HG03342 (cell line): ENCODE measurements at regions not wholly inside any gene's neighbourhood (a gene's known extent, or its start where the extent isn't known, plus 50 kb on each side); places are given as distances from the start of the nearest gene placed in this dataset.
"Not testable (repeated sequence)": the region's sequence is repeated elsewhere in the genome, so short reads cannot be mapped to it uniquely, and the experiment has no call there.

ENCODE experiments used
- ATAC-seq: cut with Tn5 transposase; IDR thresholded peaks from one replicate; pipeline ENCODE4 v1.9.1; 2021; ENCODE audit warnings: mild to moderate bottlenecking, moderate library complexity; ENCODE audit not compliant: unreplicated experiment

GRCh38 chr7:128561116-128561722 lies 84.7 kb downstream of the METTL2B start:
- peak; percentile 66 for ATAC-seq

DNA sequence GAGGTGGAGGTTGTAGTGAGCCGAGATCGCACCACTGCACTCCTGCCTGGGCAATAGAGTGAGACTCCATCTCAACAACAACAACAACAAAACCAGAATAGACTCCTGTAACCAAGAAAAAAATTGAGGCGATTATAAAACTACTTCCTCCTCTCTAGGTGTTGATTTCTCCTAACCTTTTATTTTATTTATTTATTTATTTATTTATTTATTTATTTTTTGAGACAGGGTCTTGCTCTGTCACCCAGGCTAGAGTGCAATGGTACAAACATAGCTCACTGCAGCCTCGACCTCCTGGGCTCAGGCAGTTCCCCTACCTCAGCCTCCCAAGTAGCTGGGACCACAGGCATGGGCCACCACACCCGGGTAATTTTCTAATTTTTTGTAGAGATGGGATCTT lies 86.2 kb downstream of the METTL2B start:
- not testable (repeated sequence) for ATAC-seq

GRCh38 chr7:128564123-128564700 lies 87.7 kb downstream of the METTL2B start:
- not testable (repeated sequence) for ATAC-seq

DNA sequence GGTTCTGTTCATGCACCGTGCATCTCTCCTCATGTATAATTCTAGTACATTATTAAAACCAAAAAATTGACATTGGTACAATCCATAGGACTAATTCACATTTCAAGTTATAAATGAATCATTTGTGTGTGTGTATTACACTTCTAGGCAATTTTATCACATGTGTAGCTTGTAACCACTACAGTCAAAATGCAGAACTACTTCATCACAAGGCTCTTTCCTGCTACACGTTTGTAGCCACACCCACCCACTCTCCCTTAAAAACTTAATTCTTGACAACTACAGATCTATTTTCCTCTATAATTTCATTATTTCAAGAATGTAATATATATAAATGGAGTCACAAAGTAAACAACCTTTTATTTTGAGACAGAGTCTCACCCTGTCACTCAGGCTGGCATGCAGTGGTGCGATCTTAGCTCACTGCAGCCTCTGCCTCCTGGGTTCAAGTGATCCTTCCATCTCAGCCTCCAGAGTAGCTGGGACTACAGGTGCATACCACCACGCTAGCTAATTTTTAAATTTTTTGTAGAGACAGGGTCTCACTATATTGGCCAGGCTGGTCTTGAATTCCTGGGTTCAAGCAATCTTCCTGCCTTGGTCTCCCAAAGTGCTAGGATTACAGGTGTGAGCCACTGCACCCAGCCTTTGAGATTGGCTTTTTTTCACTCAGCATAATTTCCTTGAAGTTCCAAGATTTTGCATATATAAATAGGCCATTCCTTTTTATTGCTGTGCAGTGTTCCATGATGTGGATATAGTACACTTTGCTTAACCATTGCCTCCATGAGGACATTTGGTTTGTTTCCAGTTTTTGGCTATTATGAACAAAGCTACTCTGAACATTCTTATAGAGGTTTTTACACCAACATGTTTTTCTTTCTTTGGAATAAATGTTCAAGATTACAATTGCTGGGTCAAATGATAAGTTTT lies 88.7 kb downstream of the METTL2B start:
- ATAC-seq: not testable (repeated sequence)

GRCh38 chr7:128575277-128575676 lies 96.8 kb upstream of the GARIN1A start:
- not testable (repeated sequence) for ATAC-seq

DNA sequence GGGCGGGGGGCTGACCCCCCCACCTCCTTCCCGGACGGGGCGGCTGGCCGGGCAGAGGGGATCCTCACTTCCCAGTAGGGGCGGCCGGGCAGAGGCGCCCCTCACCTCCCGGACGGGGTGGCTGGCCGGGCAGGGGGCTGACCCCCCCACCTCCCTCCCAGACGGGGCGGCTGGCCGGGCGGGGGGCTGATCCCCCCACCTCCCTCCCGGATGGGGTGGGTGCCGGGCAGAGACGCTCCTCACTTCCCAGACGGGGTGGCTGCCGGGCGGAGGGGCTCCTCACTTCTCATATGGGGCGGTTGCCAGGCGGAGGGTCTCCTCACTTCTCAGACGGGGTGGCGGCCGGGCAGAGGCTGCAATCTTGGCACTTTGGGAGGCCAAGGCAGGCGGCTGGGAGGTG lies 95.1 kb upstream of the GARIN1A start:
- not testable (repeated sequence) for ATAC-seq

- ATAC-seq: not testable (repeated sequence)
Measured at GRCh38 chr7:128579843-128580242, 92.2 kb upstream of the GARIN1A start.

DNA sequence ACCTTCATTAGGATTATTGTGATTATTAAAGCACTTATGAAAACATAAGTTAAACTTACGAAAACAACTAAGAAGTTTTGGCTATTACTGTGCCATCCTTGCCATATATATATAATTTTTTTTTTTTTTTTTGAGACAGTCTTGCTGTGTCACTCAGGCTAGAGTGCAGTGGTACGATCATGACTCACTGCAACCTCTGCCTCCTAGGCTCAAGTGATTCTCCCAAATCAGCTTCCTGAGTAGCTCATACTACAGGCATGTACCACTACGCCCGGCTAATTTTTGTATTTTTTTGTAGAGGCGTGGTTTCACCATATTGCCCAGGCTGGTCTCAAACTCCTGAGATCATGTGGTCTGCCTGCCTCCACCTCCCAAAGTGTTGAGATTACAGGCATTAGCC lies 91.0 kb upstream of the GARIN1A start:
- ATAC-seq: not testable (repeated sequence)

DNA sequence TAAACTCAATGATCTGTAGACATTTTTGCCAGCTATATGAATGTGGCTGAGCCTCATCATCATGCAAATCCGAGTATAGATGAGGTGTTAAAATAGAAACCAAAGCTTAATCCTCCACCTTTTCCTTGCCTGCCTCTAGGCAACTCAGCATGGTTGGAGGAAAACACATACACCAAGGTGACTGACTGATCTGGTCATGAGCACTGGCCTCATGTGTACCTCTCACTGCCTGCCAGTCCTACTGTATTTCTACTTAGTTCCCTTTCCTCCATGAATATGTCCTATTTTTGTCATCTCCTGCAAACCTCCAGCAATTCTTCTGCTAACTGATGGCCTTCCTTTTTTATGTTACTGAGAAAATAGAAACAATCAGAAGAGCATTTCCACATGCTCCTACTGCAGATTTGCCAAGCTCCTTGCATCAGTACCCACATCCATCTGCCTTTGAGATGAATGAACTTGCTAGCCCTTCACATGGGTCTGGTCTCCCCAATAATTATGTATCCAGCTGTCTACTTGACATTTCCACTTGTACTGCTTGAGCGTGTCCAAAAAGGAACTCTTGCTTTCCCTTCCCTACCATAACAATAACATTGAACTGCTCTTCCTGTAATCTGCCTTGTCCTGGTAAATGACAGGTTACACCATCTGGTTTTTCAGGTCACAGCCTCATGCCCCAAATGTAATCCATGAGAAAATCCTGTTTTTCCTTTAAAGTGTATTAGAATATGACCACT lies 90.1 kb upstream of the GARIN1A start:
- ATAC-seq: not testable (repeated sequence)

DNA sequence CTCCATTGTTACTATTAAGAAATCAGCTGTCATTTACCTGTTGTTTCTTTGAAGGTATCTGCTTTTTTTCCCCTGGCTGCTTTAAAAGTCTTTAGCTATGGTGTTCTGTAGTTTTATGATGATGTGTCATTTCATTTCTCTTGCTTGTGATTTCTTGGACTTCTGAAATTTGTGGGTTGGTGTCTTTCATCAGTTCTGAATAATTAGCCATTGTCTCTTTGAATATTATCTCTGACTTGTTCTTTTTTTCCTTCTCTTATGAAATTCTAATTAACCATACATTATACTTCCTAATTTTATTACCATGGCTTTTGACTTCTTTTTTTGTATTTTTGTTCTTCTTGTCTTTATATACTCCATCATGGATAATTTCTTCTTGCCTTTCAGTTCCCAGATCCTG lies 85.4 kb upstream of the GARIN1A start:
- not testable (repeated sequence) for ATAC-seq

- ATAC-seq: no peak
Measured at GRCh38 chr7:128591705-128592104, 80.4 kb upstream of the GARIN1A start.

DNA sequence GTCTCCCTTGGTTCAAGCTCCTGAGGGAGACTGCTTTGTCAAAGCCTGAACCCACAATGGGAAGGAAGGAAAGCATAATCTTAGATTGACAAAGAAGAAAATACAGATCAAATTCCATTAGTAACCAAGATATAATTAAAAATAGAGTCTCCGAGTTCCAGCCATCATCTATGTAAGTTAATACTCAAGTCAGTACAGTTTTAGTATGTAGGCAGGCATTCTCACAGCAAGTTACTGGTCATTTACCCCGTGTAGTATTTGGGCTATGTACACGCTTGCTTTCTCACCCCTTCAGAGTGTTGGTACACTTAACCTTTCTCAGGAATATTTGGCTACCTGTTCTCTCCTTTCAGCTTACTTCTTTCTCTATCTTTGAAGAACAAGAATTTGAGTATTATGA lies 79.9 kb upstream of the GARIN1A start:
- not testable (repeated sequence) for ATAC-seq

DNA sequence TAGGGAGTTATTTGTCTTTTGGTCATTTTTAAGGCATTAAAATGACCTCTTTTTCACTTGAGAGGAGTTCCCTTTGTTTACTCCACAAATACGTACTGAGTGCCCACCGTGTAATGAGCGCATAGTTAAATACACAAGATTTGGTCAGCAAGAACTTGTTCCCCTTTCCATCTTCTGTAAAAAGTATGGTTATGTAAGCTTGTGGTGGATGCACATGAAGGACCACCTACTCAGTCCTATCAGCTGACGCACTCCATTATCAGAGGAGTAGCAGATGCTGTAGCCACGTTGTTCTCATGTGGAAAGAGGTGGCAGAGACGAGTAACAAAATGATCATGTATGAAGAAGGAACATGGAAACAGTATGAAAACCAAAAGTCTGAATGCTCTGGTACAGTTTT lies 78.0 kb upstream of the GARIN1A start:
- ATAC-seq: not testable (repeated sequence)

DNA sequence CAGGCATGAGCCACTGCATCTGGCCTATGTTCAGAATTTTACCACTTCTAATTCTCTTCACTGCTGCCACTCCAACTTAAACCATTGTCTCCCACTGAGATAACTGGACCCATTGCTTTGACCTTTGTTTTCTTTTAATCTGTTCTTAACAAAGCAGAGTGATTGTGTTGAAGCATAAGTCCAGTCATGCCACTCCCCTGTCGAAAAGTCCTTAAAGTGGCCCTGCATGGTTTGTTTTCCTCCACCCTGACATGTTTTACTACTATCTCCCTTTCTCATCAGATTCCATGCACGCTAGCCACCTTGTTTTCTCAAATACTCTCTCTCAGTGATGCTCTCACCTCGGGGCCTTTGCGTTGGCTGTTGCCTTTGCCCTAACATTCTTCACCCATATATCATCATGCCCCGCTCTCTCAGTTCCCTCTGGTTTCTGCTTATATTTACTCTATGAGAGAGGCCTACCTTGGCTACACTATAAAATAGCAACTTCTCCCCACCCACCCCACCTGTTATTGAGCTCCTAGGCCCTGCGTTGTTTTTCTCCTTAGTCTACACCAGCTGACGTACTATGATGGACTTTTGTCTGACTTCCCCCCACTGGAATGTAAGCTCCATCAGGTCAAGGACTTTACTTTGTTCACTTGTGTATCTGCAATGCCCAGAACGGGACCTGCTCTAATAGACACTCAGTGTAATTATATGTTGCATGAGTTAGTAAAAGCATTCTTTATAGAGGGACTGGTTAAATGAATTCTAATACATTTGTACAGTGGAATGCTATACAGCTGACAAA lies 75.6 kb upstream of the GARIN1A start:
- ATAC-seq: not testable (repeated sequence)

DNA sequence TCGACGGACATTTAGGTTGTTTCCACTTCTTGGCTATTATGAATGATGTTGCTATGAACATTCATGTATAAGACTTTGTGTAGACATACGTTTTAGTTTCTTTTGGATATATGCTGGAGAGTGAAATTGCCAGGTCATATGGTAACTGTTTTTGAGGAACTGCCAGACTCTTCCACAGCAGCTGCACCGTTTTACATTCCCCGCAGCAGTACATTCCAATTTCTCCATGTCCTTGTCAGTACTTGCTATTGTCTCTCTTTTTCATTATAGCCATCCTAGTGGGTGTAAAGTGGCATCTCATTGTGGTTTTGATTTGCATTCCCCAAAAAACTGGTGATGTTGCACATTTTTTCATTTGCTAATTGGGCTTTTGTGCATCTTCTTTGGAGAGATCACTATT lies 73.1 kb upstream of the GARIN1A start:
- not testable (repeated sequence) for ATAC-seq

DNA sequence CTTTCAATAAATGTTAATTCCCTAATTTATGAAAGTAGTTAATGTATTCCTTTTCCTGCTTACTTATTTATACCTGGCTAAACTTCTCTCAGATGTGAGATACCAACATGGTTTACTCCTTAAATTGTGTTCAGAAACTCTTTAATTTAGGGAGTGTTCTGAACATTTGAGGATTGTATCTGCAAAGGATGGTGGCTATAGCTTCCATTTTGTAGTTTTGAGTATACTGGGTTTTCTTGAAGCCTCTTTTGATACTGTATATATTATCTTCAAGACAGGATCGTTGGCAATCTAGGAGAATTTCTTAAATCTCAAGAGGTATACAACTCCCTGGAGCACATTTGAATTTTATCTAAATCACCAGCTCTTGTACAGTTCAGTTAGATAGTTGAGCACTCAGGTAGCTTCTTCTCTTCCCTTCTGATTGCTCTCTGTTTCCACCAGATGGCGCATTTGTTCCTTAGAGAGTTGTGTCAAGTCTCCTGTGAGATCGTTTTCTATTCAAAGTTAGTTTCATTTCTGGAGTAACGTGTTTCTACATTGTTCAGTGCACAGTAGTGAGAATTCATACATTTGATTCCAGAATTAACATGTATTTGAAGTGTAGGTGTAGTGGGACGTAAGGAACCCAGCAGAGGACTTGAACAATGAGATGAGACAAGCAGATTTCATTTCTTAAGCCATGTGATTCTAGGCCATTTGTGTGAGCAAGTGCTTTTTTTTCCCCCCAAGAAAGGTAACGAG lies 63.2 kb upstream of the GARIN1A start:
- peak; percentile 91 for ATAC-seq

GRCh38 chr7:128613366-128613765 lies 58.7 kb upstream of the GARIN1A start:
- ATAC-seq: not testable (repeated sequence)

DNA sequence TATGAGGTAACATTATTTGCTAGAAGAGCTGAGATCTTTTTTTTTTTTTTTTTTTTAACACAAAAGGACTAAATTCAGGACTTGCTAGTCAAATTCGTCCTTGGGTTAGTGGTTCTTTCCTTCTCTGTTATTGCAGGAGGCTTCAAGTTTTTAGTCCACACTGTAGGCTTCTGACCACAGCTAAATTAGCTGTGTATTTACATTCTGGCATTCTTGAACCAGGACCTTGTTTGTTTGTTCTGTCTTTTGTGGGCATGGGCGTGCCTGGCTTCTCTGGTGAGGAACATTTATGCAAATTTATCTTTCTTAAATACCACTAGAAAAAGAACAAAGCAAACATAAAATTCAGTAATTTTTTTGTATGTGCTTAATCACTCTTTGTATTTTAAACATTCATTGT lies 57.3 kb upstream of the GARIN1A start:
- not testable (repeated sequence) for ATAC-seq

DNA sequence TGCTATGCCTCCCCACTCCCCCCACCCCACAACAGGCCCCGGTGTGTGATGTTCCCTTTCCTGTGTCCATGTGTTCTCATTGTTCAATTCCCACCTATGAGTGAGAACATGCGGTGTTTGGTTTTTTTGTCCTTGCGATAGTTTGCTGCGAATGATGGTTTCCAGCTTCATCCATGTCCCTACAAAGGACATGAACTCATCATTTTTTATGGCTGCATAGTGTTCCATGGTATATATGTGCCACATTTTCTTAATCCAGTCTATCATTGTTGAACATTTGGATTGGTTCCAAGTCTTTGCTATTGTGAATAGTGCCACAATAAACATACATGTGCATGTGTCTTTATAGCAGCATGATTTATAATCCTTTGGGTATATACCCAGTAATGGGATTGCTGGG lies 55.3 kb upstream of the GARIN1A start:
- ATAC-seq: not testable (repeated sequence)
